NCI-H128 (cell line): ENCODE measurements at regions not wholly inside any gene's neighbourhood (a gene's known extent, or its start where the extent isn't known, plus 50 kb on each side); places are given as distances from the start of the nearest gene placed in this dataset.
"Not testable (repeated sequence)": the region's sequence is repeated elsewhere in the genome, so short reads cannot be mapped to it uniquely, and the experiment has no call there.

ENCODE experiments used
- DNase-seq: peaks from one replicate; lab custom pipeline; 2025; ENCODE audit not compliant: unreplicated experiment; lab: John Stamatoyannopoulos, UW

GRCh38 chr15:38930851-38931572 is 366.4 kb upstream of the RASGRP1 start:
- no peak for DNase-seq

- DNase-seq = no peak
Measured at GRCh38 chr15:38941399-38941953, 376.9 kb upstream of the RASGRP1 start.

- DNase-seq = no peak
Measured at GRCh38 chr15:38944536-38944935, 379.9 kb upstream of the RASGRP1 start.

- DNase-seq = no peak
Measured at GRCh38 chr15:38945551-38946298, 381.1 kb upstream of the RASGRP1 start.

DNA sequence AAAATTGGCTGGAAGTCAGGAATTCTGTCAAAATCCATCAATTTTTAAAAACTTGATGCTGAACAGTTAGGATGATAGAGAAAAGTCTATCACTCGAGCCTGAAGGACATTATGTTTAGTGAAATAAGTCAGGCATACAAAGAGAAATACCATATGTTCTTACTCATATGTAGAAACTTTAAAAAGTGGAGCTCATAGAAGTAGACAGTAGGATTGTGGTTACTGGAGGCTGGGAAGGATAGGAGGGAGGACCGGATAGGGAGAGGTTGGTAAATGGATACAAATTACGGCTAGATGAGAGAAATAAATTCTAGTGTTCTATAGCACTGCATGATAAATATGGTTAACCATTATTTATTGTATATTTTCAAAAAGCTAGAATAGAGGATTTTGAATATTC is 389.5 kb upstream of the RASGRP1 start:
- DNase-seq = no peak

- no peak for DNase-seq
Measured at GRCh38 chr15:38961456-38961855, 396.8 kb upstream of the RASGRP1 start.

GRCh38 chr15:38961931-38962330 is 397.3 kb upstream of the RASGRP1 start:
- DNase-seq = no peak

DNA sequence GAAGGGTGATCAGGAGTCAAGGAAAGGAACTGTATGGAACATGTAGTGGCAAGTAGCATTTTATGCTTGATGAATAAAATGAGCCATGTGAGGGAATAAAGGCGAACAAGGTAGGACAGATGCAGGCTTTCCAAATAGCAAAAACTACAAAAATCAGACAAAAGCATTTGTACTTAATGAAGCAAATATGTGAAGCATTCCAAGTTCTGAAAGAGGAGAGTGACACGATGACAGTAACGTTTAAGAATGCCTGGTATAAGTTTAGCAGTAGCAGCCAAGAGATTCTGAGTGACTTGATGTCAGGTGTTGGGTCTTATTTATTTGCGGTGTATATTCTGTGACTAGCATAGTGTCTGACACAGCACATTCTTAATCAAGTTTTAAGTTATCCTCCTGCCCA is 408.2 kb upstream of the RASGRP1 start:
- DNase-seq = no peak

DNA sequence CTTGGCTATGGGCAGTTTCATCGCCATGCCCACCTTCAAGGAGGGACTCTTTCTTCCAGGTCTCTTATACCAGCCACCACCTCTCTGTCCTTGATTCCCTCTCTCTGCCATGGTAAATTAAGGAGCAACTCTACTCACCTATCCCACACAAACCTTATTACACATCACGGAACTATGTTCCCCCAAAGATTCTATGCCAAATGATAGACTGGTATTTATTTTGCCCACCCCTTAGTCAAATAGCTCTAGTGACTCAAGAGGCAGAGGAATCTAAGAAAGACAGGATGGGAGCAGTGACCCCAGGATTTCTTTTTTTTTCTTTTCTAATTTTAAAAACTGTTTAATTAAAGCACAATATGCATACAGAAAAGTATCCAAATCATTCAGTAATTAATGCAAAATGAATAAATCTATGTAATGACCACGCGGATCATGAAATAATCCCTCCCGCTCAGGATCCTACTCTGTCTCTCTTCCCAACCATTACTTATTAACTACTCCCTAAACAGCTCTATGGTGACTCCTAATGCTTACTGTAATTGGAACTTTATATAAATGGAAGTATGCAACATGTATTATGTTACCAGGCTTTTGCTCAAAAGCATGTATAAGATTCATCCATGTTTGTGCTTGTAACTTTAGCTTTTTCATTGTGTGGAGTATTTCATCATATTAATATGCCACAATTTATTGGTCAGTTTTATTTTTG is 410.8 kb upstream of the RASGRP1 start:
- DNase-seq = no peak

DNA sequence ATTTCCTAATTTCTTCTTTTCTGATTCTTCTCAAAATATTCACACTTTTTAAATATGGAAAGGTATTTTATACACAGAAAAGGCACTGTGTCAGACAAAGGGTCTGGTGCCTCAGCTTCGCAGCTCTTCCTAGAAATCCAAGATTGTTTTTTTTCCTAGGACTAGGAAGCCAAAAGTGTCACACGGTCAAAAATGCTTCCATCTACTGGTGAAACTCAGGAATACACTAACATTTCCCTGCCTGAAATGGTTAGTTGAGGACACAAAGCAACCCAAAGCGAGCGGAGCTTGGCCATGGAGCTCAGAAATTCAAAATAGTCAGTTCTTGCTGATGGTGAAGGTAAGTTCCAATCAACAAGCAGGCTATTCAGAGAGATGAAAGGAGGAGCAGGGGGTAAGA is 426.5 kb upstream of the RASGRP1 start:
- DNase-seq = no peak

DNA sequence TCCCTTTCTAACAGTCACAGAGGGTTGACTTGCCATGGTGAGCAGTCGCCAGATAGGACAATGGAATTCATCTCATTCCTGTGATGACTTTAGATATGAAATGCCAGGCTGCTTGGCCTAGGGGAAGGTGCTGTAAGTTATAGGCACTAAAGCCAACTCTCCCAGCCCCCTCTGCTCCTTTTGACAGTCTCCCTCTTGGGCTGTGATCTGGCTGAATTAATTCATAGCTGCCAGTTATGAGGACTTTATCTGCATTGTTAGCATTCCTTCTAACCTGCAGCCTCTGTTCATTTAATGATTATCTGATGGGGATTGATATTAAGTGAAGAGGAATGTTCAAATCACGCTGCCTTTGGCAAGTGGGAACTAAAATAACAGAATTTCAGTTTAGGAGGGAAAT is 427.1 kb upstream of the RASGRP1 start:
- DNase-seq = no peak

DNA sequence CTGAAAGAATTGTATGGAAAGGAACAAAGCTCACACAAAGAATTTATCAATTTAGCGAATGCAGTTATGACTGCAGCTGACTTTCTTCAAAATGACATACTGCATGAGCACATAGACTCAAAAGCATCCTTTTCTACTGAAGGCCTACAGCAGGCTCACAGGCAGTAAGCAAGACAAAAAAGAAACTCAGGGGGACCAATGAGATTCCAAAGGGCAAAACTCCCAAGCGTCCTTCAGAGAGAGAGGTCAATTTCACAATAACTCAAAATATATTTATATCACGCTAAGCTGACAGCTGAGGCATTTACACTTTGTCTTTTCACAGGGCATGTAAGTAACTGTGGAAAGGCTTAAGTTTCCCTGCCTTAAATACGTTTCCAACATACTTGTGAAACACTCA is 427.9 kb upstream of the RASGRP1 start:
- DNase-seq = no peak

DNA sequence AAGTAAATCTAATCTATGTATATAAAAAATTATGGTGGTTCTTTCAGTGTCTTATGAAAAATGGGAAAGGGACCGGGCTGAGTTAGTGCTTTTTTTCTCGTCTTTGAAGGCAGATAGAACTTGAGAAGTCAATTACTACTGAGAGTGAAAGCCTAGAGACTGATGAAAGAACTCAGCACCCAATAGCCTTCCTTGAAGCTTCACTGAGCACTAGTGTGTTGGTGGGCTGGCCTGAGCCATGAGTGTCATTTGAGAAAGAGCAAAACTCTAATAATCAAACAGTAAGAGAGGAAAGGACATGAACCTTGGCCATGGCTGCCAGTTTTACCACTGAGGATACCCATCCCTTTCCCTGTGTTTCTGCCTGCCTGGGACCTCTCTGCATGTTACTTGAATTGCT is 428.3 kb upstream of the RASGRP1 start:
- DNase-seq = no peak

- DNase-seq = no peak
Measured at GRCh38 chr15:38994310-38994709, 429.7 kb upstream of the RASGRP1 start.

GRCh38 chr15:38996111-38996631 is 431.6 kb upstream of the RASGRP1 start:
- no peak for DNase-seq

DNA sequence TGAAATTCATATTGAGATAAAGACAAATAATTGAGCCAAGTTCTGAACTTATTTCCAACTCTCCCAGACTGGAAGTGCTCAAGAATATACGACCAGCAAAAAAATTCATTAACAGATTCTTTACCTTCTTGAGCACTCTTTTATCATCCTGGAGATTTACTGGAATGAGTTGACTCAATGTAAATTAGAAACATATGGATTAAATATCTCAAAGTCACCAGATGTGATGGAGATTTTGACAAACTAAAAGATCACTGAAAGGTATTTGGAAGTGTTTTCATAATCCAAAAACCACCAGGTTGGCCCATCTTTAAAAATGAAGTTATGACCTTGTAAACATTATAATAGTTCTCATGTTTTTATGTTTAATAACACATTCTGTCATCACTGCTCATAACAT is 433.2 kb upstream of the RASGRP1 start:
- DNase-seq = no peak

- DNase-seq = no peak
Measured at GRCh38 chr15:39000008-39000734, 435.6 kb upstream of the RASGRP1 start.

GRCh38 chr15:39009740-39010139 is 445.1 kb upstream of the RASGRP1 start:
- DNase-seq = no peak

- not testable (repeated sequence) for DNase-seq
Measured at GRCh38 chr15:39011066-39011465, 446.5 kb upstream of the RASGRP1 start.

- DNase-seq = no peak
Measured at GRCh38 chr15:39013262-39013661, 448.6 kb upstream of the RASGRP1 start.

DNA sequence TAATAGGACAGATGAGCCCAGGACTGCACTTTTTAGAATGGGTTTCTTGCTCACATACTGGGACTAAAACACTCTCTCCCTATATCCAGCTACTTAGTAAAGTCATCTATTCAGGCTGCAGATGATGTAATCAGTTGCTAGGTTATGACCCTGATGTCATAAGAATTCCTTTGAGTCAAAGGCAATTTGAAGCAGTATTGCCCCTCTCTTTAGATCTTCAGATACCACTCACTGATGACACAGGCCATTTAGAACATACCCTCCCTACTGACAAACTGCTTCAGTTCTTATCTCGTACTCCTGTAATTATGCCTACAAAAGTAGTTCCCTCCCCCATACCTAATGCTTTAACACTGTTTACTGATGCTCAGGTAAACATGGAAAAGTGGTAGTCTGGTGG is 450.1 kb upstream of the RASGRP1 start:
- DNase-seq = no peak
